Psoas muscle (tissue), 7 donors: ENCODE measurements at regions not wholly inside any gene's neighbourhood (a gene's known extent, or its start where the extent isn't known, plus 50 kb on each side); places are given as distances from the start of the nearest gene placed in this dataset.

Experiments
- ATAC-seq, 4 donors: fragments of 200-7000 bp; cut with Tn5 transposase; one replicate each; pipeline ENCODE4 v1.9.1; 2020; ENCODE audit warnings: moderate library complexity in 3 of 4, mild to moderate bottlenecking in 2 of 4
- DNase-seq, 2 donors: peaks; one replicate each; pipeline ENCODE4 v3.0.0-alpha.2; 2020
- H3K27ac ChIP-seq: fragments of 200-600 bp; one replicate; pipeline ENCODE4 v1.8.0; 2022
- H3K27me3 ChIP-seq, 3 donors: fragments of 200-600 bp in 1 of 3; one replicate each; pipeline versions ENCODE4 v1.6.1 to v1.8.0; 2013 to 2022; ENCODE audit warnings: low read length in 2 of 3, mild to moderate bottlenecking in 2 of 3, moderate library complexity in 1 of 3; ENCODE audit not compliant: insufficient read depth in 3 of 3
- H3K36me3 ChIP-seq, 2 donors: fragments of 200-600 bp in 1 of 2; one replicate each; pipeline versions ENCODE4 v1.6.1 to v1.8.0; 2013 to 2022; ENCODE audit warnings: low read depth in 1 of 2, mild to moderate bottlenecking in 1 of 2, moderate library complexity in 1 of 2; ENCODE audit not compliant: insufficient read depth in 1 of 2
- H3K4me1 ChIP-seq: fragments of 200-600 bp; one replicate; pipeline ENCODE4 v1.8.0; 2022
- H3K4me3 ChIP-seq: fragments of 200-600 bp; one replicate; pipeline ENCODE4 v1.8.0; 2022; ENCODE audit warnings: mild to moderate bottlenecking
- H3K9me3 ChIP-seq: fragments of 200-600 bp; one replicate; pipeline ENCODE4 v1.8.0; 2022
- CTCF ChIP-seq: fragments of 200-600 bp; IDR thresholded peaks from one replicate; pipeline ENCODE4 v1.8.0; 2022; ENCODE audit warnings: antibody characterized with exemption
- WGBS, 3 donors: extraction: QIAGEN DNeasy Blood & Tissue Kit; methylation state at CpG; one replicate each; pipeline versions ENCODE4 v1.1.6 to v1.1.7; 2013; 5-methylcytosine and 5-hydroxymethylcytosine counted together
- intact Hi-C, 2 donors: fragments of 100-400 bp; cut with DNase I; formaldehyde crosslinking; loops; one replicate each; pipeline versions ENCODE4 v1.11.0 to v1.14.2; 2022
- donor health status: healthy with polysubstance abuse.
- donor health status: DM: no; HTN: no; CAD: no; lungs with moderate emphysema.
- donor health status: Bipolar disorder and iron deficiency.
- donor health status: healthy.
- donor health status: DM: yes; HTN: yes; CAD: no.
- donor health status: DM: no; HTN: no; CAD: no.
- donor health status: DM: yes; HTN: yes; CAD: no.

GRCh38 chr3:16058521-16058920, 116.0 kb upstream of the GALNT15 start:
- 89 to 100% (median 95%) methylated on average over 1 of the region's 1 CpG for WGBS, 3 donors

GRCh38 chr3:16059081-16059537, 115.4 kb upstream of the GALNT15 start:
- intact Hi-C loops = no loop called here
- no peak overlapping the region for H3K4me3 ChIP-seq
- ATAC-seq (peak in 1 of 4 donors; percentile 5), DNase-seq (peak in 1 of 2 donors; percentile 29)
- H3K27me3 ChIP-seq = no peaks in the 10 kb centered on the region
- WGBS, 3 donors = 92 to 95% (median 94%) methylated on average over 5 of the region's 5 CpGs
- TF ChIP-seq CTCF = no peak
- H3K4me1 ChIP-seq = peaks cover 56% of the 10 kb centered on the region
- H3K9me3 ChIP-seq = no peaks in the 10 kb centered on the region
- H3K27ac ChIP-seq = peak overlapping the region; percentile 88
- no peaks in the 10 kb centered on the region for H3K36me3 ChIP-seq

More at GRCh38 chr3:16058521-16058920, 116.0 kb upstream of the GALNT15 start:
- intact Hi-C loops = no loop called here
- H3K27me3 ChIP-seq = no peaks in the 10 kb centered on the region
- TF ChIP-seq CTCF = no peak
- H3K4me3 ChIP-seq = no peak overlapping the region
- H3K27ac ChIP-seq = peak overlapping the region; percentile 88
- ATAC-seq = no peak
- DNase-seq = no peak
- H3K9me3 ChIP-seq = no peaks in the 10 kb centered on the region
- peaks cover 58% of the 10 kb centered on the region for H3K4me1 ChIP-seq
- H3K36me3 ChIP-seq = no peaks in the 10 kb centered on the region

GRCh38 chr3:16059711-16060357, 114.6 kb upstream of the GALNT15 start:
- intact Hi-C loops = no loop called here
- Histone ChIP-seq H3K36me3 (no peaks in the 10 kb centered on the region), H3K9me3 (no peaks in the 10 kb centered on the region), H3K4me1 (peaks cover 54% of the 10 kb centered on the region), H3K4me3 (peak overlapping the region; percentile 28), H3K27ac (peak overlapping the region; percentile 88), H3K27me3 (no peaks in the 10 kb centered on the region)
- no peak for DNase-seq
- ATAC-seq = peak in 2 of 4 donors; percentile 1 to 3
- 66 to 79% (median 72%) methylated on average over 2 of the region's 2 CpGs for WGBS, 3 donors
- TF ChIP-seq CTCF = no peak

GRCh38 chr3:16060358-16060852, 114.1 kb upstream of the GALNT15 start:
- intact Hi-C loops = no loop called here
- Histone ChIP-seq H3K4me3 (peak overlapping the region; percentile 28), H3K27me3 (no peaks in the 10 kb centered on the region), H3K36me3 (no peaks in the 10 kb centered on the region), H3K4me1 (peaks cover 55% of the 10 kb centered on the region), H3K27ac (peak overlapping the region; percentile 88), H3K9me3 (no peaks in the 10 kb centered on the region)
- peak; percentile 16 for TF ChIP-seq CTCF
- ATAC-seq (peak; percentile 83 to 90 (median 86)), DNase-seq (peak; percentile 73 to 86)
- 29 to 45% (median 34%) methylated on average over 4 of the region's 4 CpGs for WGBS, 3 donors
